Activated T-helper 17 cell treated with anti-CD3 and anti-CD28 coated beads, Interleukin-2, amount 50 U/mL, for 72 hours (primary cell): ENCODE measurements at regions not wholly inside any gene's neighbourhood (a gene's known extent, or its start where the extent isn't known, plus 50 kb on each side); places are given as distances from the start of the nearest gene placed in this dataset.
A peak's percentile ranks its signal among the peaks of the same experiment; 100 is the strongest.
"Not testable (repeated sequence)": the region's sequence is repeated elsewhere in the genome, so short reads cannot be mapped to it uniquely, and the experiment has no call there.

ENCODE experiments used
- ATAC-seq: fragments of 150-1000 bp; cut with Tn5 transposase; replicated peaks from 2 replicates; pipeline ENCODE4 v1.10.0; 2021; ENCODE audit warnings: mild to moderate bottlenecking, moderate library complexity
- H3K27ac Mint-ChIP-seq: one replicate; pipeline ENCODE4 v1.8.0; 2022; ENCODE audit warnings: mixed read lengths
- H3K27me3 Mint-ChIP-seq: one replicate; pipeline ENCODE4 v1.8.0; 2022; ENCODE audit warnings: mixed read lengths
- H3K36me3 Mint-ChIP-seq: one replicate; pipeline ENCODE4 v1.8.0; 2022; ENCODE audit warnings: low read depth, mild to moderate bottlenecking, mixed read lengths
- H3K4me1 Mint-ChIP-seq: one replicate; pipeline ENCODE4 v1.8.0; 2022; ENCODE audit warnings: mixed read lengths
- H3K4me3 Mint-ChIP-seq: one replicate; pipeline ENCODE4 v1.8.0; 2022; ENCODE audit warnings: mild to moderate bottlenecking, mixed read lengths
- H3K9me3 Mint-ChIP-seq: one replicate; pipeline ENCODE4 v1.8.0; 2022; ENCODE audit warnings: mixed read lengths

GRCh38 chr2:64251497-64252250, 107.5 kb upstream of the PELI1 start:
- no peaks in the 10 kb centered on the region for H3K9me3 Mint-ChIP-seq
- no peaks in the 10 kb centered on the region for H3K27me3 Mint-ChIP-seq
- H3K27ac Mint-ChIP-seq: no peak overlapping the region
- no peak overlapping the region for H3K4me3 Mint-ChIP-seq
- no peaks in the 10 kb centered on the region for H3K36me3 Mint-ChIP-seq
- no peak for ATAC-seq
- H3K4me1 Mint-ChIP-seq: no peaks in the 10 kb centered on the region

GRCh38 chr2:64252251-64252978, 108.2 kb upstream of the PELI1 start:
- H3K27me3 Mint-ChIP-seq, H3K4me1 Mint-ChIP-seq, ATAC-seq, H3K36me3 Mint-ChIP-seq, H3K4me3 Mint-ChIP-seq, H3K9me3 Mint-ChIP-seq: not testable (repeated sequence)
- H3K27ac Mint-ChIP-seq: peak overlapping the region; percentile 4

GRCh38 chr2:64253421-64253820, 109.2 kb upstream of the PELI1 start:
- not testable (repeated sequence) for ATAC-seq, H3K27me3 Mint-ChIP-seq, H3K9me3 Mint-ChIP-seq

GRCh38 chr2:64258566-64258965, 114.3 kb upstream of the PELI1 start:
- Mint-ChIP-seq H3K9me3 (no peaks in the 10 kb centered on the region), H3K4me3 (no peak overlapping the region), H3K27me3 (no peaks in the 10 kb centered on the region), H3K4me1 (peaks cover 6% of the 10 kb centered on the region), H3K27ac (no peak overlapping the region), H3K36me3 (no peaks in the 10 kb centered on the region)
- no peak for ATAC-seq

More at GRCh38 chr2:64253421-64253820, 109.2 kb upstream of the PELI1 start:
- H3K4me1 Mint-ChIP-seq, H3K36me3 Mint-ChIP-seq, H3K4me3 Mint-ChIP-seq: not testable (repeated sequence)
- H3K27ac Mint-ChIP-seq: peak overlapping the region; percentile 4

GRCh38 chr2:64259312-64259711, 115.1 kb upstream of the PELI1 start:
- Mint-ChIP-seq H3K4me1 (peaks cover 6% of the 10 kb centered on the region), H3K27ac (no peak overlapping the region), H3K9me3 (no peaks in the 10 kb centered on the region), H3K4me3 (no peak overlapping the region), H3K36me3 (no peaks in the 10 kb centered on the region), H3K27me3 (no peaks in the 10 kb centered on the region)
- no peak for ATAC-seq

- H3K9me3 Mint-ChIP-seq: no peaks in the 10 kb centered on the region
- H3K4me1 Mint-ChIP-seq: peaks cover 6% of the 10 kb centered on the region
- peak; percentile 42 for ATAC-seq
- no peaks in the 10 kb centered on the region for H3K36me3 Mint-ChIP-seq
- peak overlapping the region; percentile 77 for H3K4me3 Mint-ChIP-seq
- H3K27ac Mint-ChIP-seq: peak overlapping the region; percentile 91
- no peaks in the 10 kb centered on the region for H3K27me3 Mint-ChIP-seq
Measured at GRCh38 chr2:64260093-64260803, 116.0 kb upstream of the PELI1 start.

- peak overlapping the region; percentile 91 for H3K27ac Mint-ChIP-seq
- ATAC-seq: peak; percentile 69
- H3K36me3 Mint-ChIP-seq: no peaks in the 10 kb centered on the region
- no peaks in the 10 kb centered on the region for H3K27me3 Mint-ChIP-seq
- peak overlapping the region; percentile 77 for H3K4me3 Mint-ChIP-seq
- H3K9me3 Mint-ChIP-seq: no peaks in the 10 kb centered on the region
- peaks cover 6% of the 10 kb centered on the region for H3K4me1 Mint-ChIP-seq
Measured at GRCh38 chr2:64260817-64261216, 116.6 kb upstream of the PELI1 start.

- Mint-ChIP-seq H3K4me3 (no peak overlapping the region), H3K27me3 (no peaks in the 10 kb centered on the region), H3K4me1 (peaks cover 6% of the 10 kb centered on the region), H3K36me3 (no peaks in the 10 kb centered on the region), H3K27ac (no peak overlapping the region), H3K9me3 (no peaks in the 10 kb centered on the region)
- no peak for ATAC-seq
Measured at GRCh38 chr2:64262071-64262470, 117.9 kb upstream of the PELI1 start.

GRCh38 chr2:64262816-64263215, 118.6 kb upstream of the PELI1 start:
- Mint-ChIP-seq H3K27ac (no peak overlapping the region), H3K27me3 (no peaks in the 10 kb centered on the region), H3K4me3 (no peak overlapping the region), H3K4me1 (peaks cover 6% of the 10 kb centered on the region), H3K36me3 (no peaks in the 10 kb centered on the region), H3K9me3 (no peaks in the 10 kb centered on the region)
- no peak for ATAC-seq

GRCh38 chr2:64263315-64263714, 119.1 kb upstream of the PELI1 start:
- Mint-ChIP-seq H3K27me3 (no peaks in the 10 kb centered on the region), H3K36me3 (no peaks in the 10 kb centered on the region), H3K9me3 (no peaks in the 10 kb centered on the region), H3K4me1 (peaks cover 6% of the 10 kb centered on the region), H3K4me3 (no peak overlapping the region), H3K27ac (no peak overlapping the region)
- ATAC-seq: no peak

GRCh38 chr2:64267699-64268098, 123.5 kb upstream of the PELI1 start:
- Mint-ChIP-seq H3K4me3 (no peak overlapping the region), H3K27me3 (no peaks in the 10 kb centered on the region), H3K27ac (no peak overlapping the region), H3K9me3 (peaks cover 9% of the 10 kb centered on the region), H3K4me1 (no peaks in the 10 kb centered on the region), H3K36me3 (no peaks in the 10 kb centered on the region)
- no peak for ATAC-seq

- Mint-ChIP-seq H3K9me3 (peaks cover 9% of the 10 kb centered on the region), H3K4me3 (no peak overlapping the region), H3K36me3 (no peaks in the 10 kb centered on the region), H3K4me1 (peaks cover 6% of the 10 kb centered on the region), H3K27ac (no peak overlapping the region), H3K27me3 (no peaks in the 10 kb centered on the region)
- no peak for ATAC-seq
Measured at GRCh38 chr2:64268330-64269048, 124.3 kb upstream of the PELI1 start.

- peaks cover 9% of the 10 kb centered on the region for H3K9me3 Mint-ChIP-seq
- no peaks in the 10 kb centered on the region for H3K36me3 Mint-ChIP-seq
Measured at GRCh38 chr2:64273524-64274398, 129.5 kb upstream of the PELI1 start.

More at GRCh38 chr2:64273524-64274398, 129.5 kb upstream of the PELI1 start:
- ATAC-seq: peak; percentile 30
- H3K4me3 Mint-ChIP-seq: no peak overlapping the region
- H3K27ac Mint-ChIP-seq: peak overlapping the region; percentile 36
- no peaks in the 10 kb centered on the region for H3K27me3 Mint-ChIP-seq
- peaks cover 21% of the 10 kb centered on the region for H3K4me1 Mint-ChIP-seq
